ENCODE measurements at regions not wholly inside any gene's neighbourhood (a gene's known extent, or its start where the extent isn't known, plus 50 kb on each side); places are given as distances from the start of the nearest gene placed in this dataset.

DNA sequence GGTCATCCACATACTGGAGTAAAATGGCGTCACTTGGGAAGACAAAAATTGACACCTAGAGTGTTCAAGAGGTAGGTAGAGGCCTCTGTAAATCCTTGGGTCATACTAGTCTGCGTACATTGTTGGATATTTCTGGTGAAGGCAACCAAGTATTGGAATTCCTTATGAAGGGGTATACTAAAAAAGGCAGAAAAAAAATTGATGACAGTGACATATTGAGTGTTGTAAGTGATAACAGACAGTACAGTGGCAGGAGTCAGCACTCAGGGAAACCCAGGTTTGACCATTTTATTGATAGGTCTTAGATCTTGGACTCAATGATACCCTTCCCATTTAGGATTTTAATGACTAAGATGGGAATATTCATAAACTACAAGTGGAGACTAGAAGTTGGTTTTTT is 359.1 kb upstream of the VSTM2A start:
- Histone ChIP-seq H3K9me3 (ENCODE audit: insufficient read depth in 2 of 2, low read depth in 1 of 2, low read length in 1 of 2) (no peaks in the 10 kb centered on the region), H3K36me3 (ENCODE audit: control insufficient read depth in 2 of 4, insufficient read depth in 4 of 4, low read length in 3 of 4) (no peaks in the 10 kb centered on the region), H2AK5ac (ENCODE audit: low read depth, low read length) (no peak overlapping the region), H2BK20ac (ENCODE audit: low read length) (no peak overlapping the region), H2BK12ac (ENCODE audit: low read depth, low read length) (no peak overlapping the region), H3K4me1 (replicated peaks in 1 of 4; ENCODE audit: control insufficient read depth in 3 of 4, insufficient read depth in 4 of 4, low read length in 3 of 4) (no peaks in the 10 kb centered on the region), H3K18ac (ENCODE audit: extremely low read depth, low read length) (no peak overlapping the region), H2BK15ac (ENCODE audit: low read length) (no peak overlapping the region), H3K23me2 (ENCODE audit: low read depth, low read length) (no peaks in the 10 kb centered on the region), H3K56ac (replicated peaks; ENCODE audit: insufficient read length, low read depth, low read length) (no peak overlapping the region), H4K5ac (ENCODE audit: insufficient read length, low read depth, low read length) (no peak overlapping the region), H3K4me2 (ENCODE audit: insufficient read depth in 1 of 2, low read depth in 2 of 2, low read length in 2 of 2) (no peak overlapping the region), H2AFZ (ENCODE audit: low read length) (no peak overlapping the region), H3K14ac (ENCODE audit: insufficient read length) (no peak overlapping the region), H3K4ac (replicated peaks; ENCODE audit: insufficient read length, low read depth, low read length) (no peak overlapping the region), H3K27ac (ENCODE audit: low read depth, low read length) (no peak overlapping the region), H4K91ac (replicated peaks; ENCODE audit: insufficient read length, low read length) (no peak overlapping the region), H3K4me3 (ENCODE audit: extremely low read depth in 1 of 4, insufficient read depth in 2 of 4, low read depth in 3 of 4, low read length in 4 of 4) (no peak overlapping the region), H2BK120ac (replicated peaks; ENCODE audit: low read depth, low read length) (no peak overlapping the region), H3K9ac (replicated peaks in 1 of 4; ENCODE audit: extremely low read depth in 1 of 4, low read depth in 3 of 4, low read length in 3 of 4) (no peak overlapping the region), H3K27me3 (replicated peaks in 1 of 4; ENCODE audit: control insufficient read depth in 3 of 4, extremely low read depth in 1 of 4, insufficient read depth in 3 of 4, low read length in 3 of 4) (no peaks in the 10 kb centered on the region), H3K23ac (ENCODE audit: insufficient read length) (no peak overlapping the region), H3K79me2 (ENCODE audit: control insufficient read depth in 1 of 2, insufficient read depth in 2 of 2, low read length in 2 of 2) (no peaks in the 10 kb centered on the region), H4K8ac (ENCODE audit: extremely low read depth, insufficient read depth, low read length) (no peak overlapping the region), H2BK5ac (ENCODE audit: low read depth, low read length) (no peak overlapping the region), H4K20me1 (replicated peaks in 1 of 2; ENCODE audit: control insufficient read depth in 1 of 2, insufficient read depth in 2 of 2, low read length in 2 of 2) (no peaks in the 10 kb centered on the region), H3K79me1 (ENCODE audit: low read depth, low read length) (no peaks in the 10 kb centered on the region)
- FAIRE-seq (no peak), DNase-seq (ENCODE audit: low read depth in 1 of 2, low spot score in 2 of 2) (no peak)
- WGBS, 2 experiments (ENCODE audit: extremely low coverage in 1 of 2, insufficient coverage in 1 of 2, insufficient read length in 1 of 2, insufficient replicate concordance in 2 of 2, low coverage in 1 of 2, low lambda C conversion rate in 2 of 2, missing lambda C conversion rate in 1 of 2), result 44% methylated on average over 2 of the region's 2 CpGs; no CpG with 5 or more reads in 1 of the 2 experiments
- CTCF ChIA-PET (ENCODE audit: partially characterized antibody), result no interaction called here
- POLR2A ChIA-PET (ENCODE audit: partially characterized antibody), result no interaction called here
- TF ChIP-seq MAFK (IDR thresholded peaks at IDR 0.05; ENCODE audit: low read depth, low read length), result no peak

All from H1 (cell line).